Mammary epithelial cell (primary cell): ENCODE measurements at regions not wholly inside any gene's neighbourhood (a gene's known extent, or its start where the extent isn't known, plus 50 kb on each side); places are given as distances from the start of the nearest gene placed in this dataset.

Experiments
- EZH2 ChIP-seq: IDR thresholded peaks from 2 replicates; pipeline ENCODE4 v1.6.1; 2012; ENCODE audit warnings: low read length, inconsistent platforms, borderline replicate concordance
- TF ChIP-seq, protein P1 (sequence below), 2 donors: IDR thresholded peaks in 1 of 2; conservative IDR thresholded peaks in 1 of 2; 2 replicates each; pipeline ENCODE4 v1.5.1; 2011 to 2012; ENCODE audit warnings: inconsistent platforms in 2 of 2, low read length in 2 of 2, mild to moderate bottlenecking in 2 of 2, control low read depth in 1 of 2, low read depth in 1 of 2; ENCODE audit not compliant: insufficient read depth in 1 of 2; ENCODE audit errors: extremely low read depth in 1 of 2

DNA sequence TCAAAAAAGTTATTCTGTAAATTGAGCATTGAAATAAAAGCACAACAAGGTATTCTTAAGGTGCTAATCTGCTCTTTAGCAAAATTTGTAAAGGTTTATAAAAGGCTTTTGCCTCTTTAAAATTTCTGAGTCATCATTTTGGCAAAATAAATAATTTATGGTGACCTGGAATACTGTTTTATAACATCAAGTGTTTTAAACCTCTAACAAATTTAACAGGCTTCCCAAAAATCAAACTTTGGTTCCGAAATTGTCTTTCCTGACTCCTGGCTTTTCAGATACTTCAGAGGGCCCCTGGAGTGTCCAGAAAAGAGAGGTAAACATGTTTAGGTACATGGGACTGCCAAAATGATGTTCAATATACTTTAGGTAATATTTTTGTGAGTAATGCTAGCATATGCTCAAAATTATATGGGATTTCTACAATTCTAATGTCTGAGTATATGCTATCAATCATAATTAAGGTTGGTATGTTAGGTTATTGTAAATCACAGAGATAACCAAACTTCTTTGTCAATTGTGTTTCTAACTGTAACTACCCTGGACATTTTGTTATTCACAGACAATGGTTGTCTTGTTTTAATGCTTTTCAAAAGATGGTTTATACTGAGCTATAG lies 160.3 kb upstream of the OLIG3 start:
- TF ChIP-seq, protein P1, sequence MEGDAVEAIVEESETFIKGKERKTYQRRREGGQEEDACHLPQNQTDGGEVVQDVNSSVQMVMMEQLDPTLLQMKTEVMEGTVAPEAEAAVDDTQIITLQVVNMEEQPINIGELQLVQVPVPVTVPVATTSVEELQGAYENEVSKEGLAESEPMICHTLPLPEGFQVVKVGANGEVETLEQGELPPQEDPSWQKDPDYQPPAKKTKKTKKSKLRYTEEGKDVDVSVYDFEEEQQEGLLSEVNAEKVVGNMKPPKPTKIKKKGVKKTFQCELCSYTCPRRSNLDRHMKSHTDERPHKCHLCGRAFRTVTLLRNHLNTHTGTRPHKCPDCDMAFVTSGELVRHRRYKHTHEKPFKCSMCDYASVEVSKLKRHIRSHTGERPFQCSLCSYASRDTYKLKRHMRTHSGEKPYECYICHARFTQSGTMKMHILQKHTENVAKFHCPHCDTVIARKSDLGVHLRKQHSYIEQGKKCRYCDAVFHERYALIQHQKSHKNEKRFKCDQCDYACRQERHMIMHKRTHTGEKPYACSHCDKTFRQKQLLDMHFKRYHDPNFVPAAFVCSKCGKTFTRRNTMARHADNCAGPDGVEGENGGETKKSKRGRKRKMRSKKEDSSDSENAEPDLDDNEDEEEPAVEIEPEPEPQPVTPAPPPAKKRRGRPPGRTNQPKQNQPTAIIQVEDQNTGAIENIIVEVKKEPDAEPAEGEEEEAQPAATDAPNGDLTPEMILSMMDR (conservative IDR thresholded peaks at IDR 0.05 in 1 of 2, IDR thresholded peaks at IDR 0.05 in 1 of 2; ENCODE audit: extremely low read depth in 1 of 2, insufficient read depth in 1 of 2, low read depth in 1 of 2, low read length in 2 of 2) = no peak
- TF ChIP-seq EZH2 = no peak
